HG03039 (cell line): ENCODE measurements at regions not wholly inside any gene's neighbourhood (a gene's known extent, or its start where the extent isn't known, plus 50 kb on each side); places are given as distances from the start of the nearest gene placed in this dataset.

ENCODE experiments used
- ATAC-seq: cut with Tn5 transposase; IDR thresholded peaks from one replicate; pipeline ENCODE4 v1.9.1; 2021; ENCODE audit warnings: mild to moderate bottlenecking, moderate library complexity; ENCODE audit not compliant: unreplicated experiment

DNA sequence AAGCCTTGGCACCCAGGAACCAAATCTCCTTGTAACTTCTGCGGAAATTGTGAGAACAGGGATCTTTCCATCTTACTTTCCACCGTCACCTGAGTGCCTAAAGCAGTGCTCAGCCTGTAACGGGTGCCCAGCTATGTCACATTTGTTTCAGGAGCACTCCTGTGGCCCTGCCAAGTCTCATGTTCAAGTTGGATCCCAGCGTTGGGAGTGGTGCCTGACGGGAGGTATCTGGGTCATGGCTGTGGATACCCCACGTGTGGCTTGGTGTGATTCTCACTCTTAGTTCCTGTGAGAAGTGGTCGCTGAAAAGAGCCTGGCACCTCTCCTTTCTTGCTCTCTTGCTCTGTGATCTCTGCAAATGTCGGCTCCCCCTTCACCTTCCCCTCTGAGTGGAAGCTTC lies 114.9 kb downstream of the UQCRFS1 start:
- ATAC-seq: no peak

GRCh38 chr19:29096896-29097295 lies 116.1 kb downstream of the UQCRFS1 start:
- no peak for ATAC-seq

GRCh38 chr19:29093553-29093908 lies 119.4 kb downstream of the UQCRFS1 start:
- ATAC-seq: no peak

DNA sequence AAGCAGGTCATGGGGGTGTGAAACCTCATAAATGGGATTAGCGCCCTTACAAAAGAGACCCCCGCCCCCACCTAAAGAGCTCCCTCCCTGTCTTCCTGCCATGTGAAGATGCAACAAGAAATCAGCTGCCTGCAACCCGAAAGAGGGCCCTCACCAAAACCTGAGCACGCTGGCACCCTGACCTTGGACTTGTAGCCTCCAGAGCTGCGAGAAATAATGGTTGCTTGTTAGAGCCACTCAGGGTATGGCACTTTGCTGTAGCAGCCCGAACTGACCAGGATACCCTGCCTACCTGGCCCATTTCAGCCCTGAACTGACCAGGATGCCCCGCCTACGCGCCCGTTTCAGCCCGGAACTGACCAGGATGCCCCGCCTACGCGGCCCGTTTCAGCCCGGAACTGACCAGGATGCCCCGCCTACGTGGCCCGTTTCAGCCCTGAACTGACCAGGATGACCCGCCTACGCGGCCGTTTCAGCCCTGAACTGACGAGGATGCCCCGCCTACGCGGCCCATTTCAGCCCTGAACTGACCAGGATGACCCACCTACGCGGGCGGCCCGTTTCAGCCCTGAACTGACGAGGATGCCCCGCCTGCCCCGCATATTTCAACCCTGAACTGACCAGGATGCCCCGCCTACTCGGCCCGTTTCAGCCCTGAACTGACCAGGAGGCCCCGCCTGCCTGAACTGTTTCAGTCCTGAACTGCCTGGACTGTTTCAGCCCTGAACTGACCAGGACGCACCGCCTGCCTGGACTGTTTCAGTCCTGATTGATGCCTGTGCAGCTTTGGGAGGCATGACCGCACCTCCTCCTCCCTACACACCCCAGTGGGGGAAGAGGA lies 120.0 kb downstream of the UQCRFS1 start:
- no peak for ATAC-seq

- no peak for ATAC-seq
Measured at GRCh38 chr19:29090783-29091526, 122.0 kb downstream of the UQCRFS1 start.

- no peak for ATAC-seq
Measured at GRCh38 chr19:29089315-29089870, 123.6 kb downstream of the UQCRFS1 start.

DNA sequence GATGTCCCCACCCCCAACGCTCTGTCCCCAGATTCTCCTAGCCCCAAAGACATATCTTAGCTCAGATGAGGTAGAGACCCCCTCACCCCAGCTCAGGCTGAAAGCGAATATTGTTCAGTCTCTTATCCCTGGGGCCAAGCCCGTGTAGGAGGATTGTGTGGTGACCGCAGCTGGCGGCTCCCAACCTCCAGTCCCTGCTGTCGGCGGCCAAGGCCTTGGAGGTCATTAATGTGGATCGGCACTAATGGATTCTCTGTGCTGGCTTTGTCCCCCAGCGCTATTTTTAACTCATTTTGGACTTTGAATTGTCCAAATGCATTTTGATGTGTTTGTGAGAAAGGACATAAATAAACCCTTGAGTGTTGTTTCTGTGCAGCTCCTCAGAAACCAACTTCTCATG lies 124.2 kb downstream of the UQCRFS1 start:
- ATAC-seq: no peak

GRCh38 chr19:29086646-29087045 lies 126.3 kb downstream of the UQCRFS1 start:
- ATAC-seq: no peak

DNA sequence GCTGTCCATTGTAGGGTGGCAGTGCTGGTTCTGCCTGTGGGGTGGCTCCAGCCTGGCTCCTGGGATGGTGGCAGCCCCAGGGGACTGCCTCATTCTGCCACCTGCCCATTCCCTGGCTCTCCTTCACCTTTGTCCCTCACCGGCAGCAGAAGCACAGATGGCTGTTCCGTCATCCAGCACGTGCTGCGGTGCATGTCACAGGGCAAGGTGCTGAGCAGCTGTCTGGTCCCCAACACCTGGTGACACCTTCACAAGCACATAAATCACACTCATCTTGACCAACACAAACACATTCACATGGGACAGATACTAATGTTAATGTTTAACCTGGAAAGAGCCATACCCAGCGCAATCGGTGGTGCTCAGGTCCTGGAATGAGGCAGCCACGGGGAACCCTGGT lies 126.8 kb downstream of the UQCRFS1 start:
- no peak for ATAC-seq

- no peak for ATAC-seq
Measured at GRCh38 chr19:29085630-29086029, 127.3 kb downstream of the UQCRFS1 start.

DNA sequence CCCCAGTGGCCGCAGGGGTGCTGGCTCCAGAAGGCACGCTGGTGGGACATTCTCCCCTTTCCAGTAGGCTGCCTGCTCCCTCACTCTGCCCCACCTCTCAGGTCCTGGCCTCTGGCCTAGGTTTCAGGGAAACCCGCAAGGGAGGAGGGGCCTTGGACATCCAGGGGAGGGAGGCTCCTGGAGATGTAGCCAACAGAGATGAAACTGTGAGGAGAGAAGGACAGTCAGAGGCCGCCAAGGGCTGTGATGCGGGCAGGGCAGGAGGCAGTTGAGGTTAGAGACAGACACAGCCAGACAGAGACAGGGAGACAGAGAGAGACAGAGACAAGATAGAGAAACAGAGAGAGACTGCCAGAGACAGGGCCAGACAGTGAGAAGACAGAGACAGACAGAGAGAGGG lies 127.7 kb downstream of the UQCRFS1 start:
- ATAC-seq: no peak

GRCh38 chr19:29084266-29084665 lies 128.7 kb downstream of the UQCRFS1 start:
- ATAC-seq: no peak

- ATAC-seq: no peak
Measured at GRCh38 chr19:29083863-29084262, 129.1 kb downstream of the UQCRFS1 start.

DNA sequence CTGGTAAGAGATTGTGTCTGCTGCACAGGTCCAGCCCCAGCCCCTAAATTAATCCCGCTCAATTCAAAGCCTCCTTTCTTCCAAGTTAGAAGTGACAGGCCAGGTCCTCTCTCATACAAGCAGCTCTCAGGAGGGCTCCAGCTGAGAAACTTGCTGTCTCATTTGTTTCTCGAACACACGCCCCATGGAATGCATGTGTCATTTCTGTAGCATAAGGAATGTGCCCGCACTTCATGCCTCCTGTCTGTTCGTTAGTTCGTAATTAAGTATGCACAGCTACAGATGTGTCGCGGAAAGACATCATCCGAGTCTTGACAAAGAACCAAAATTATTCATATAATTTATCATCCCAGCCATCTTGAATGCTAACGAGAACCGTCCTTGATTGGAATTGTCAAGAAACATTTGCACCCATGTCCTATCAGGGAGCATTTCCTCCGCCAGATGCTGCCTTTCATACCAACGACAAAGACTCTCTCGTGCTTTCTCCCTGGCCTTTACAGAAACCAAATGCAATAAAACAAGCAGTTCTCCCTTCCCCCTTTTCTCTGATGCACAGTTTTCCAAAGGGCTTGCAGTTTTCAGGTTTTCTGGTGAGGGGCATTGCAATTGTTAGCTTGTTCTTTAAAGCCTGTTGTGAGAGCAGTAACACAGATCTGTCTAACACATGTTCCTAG lies 133.5 kb downstream of the UQCRFS1 start:
- ATAC-seq: no peak

DNA sequence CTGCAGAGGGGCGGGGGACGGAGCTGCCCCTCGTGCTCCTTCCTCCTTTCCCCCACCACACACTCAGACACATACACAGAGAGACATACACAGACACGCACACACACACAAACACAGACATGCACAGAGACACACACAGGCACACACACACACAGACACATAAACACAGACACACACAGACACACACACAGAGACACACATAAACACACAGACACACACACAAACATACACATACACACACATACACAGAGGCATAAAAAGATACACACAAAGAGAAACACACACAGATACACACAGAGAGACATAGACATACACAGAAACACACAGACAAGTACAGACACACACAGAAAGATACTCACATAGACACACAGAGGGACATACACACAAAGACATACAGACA lies 136.0 kb downstream of the UQCRFS1 start:
- no peak for ATAC-seq

GRCh38 chr19:29076161-29076560 lies 136.8 kb downstream of the UQCRFS1 start:
- no peak for ATAC-seq

DNA sequence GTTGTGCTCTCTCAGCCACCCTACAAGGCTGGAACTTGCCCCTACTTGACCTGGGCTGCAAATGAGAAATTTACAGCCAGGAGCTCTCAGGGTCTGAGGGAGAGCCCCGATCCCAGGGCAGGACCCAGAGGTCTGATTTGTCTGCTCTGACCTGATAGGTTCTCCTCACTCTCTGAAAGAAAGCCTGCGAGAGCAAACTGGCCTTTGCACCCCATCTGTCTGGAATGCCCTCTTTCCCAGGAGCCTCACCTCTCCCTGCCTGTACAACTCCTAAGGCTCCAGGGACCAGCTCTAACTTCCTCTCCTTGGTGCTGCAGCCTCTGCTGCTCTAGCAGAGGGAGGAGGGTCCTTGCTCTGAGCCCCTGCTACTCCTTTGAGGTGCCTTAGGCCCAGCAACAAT lies 137.8 kb downstream of the UQCRFS1 start:
- no peak for ATAC-seq

GRCh38 chr19:29074579-29074978 lies 138.4 kb downstream of the UQCRFS1 start:
- no peak for ATAC-seq

GRCh38 chr19:29067831-29068230 lies 145.1 kb downstream of the UQCRFS1 start:
- ATAC-seq: no peak

GRCh38 chr19:29062475-29063435 lies 150.2 kb downstream of the UQCRFS1 start:
- ATAC-seq: no peak
